ENCODE measurements at regions not wholly inside any gene's neighbourhood (a gene's known extent, or its start where the extent isn't known, plus 50 kb on each side); places are given as distances from the start of the nearest gene placed in this dataset.

DNA sequence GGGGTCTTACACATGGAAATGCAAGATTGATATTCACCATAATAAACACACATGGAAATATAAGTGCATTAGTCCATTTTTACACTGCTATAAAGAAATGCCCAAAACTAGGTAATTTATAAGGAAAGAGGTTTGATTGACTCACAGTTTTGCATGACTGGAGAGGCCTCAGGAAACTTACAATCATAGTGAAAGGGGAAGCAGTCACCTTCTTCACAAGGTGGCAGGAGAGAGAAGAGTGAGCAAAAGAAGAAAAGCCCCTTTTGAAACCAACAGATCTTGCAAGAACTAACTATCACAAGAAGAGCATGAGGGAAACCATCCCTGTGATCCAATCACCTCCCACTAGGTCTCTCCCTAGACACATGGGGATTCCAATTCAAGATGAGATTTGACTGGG is 111.7 kb upstream of the TP63 start:
- TF ChIP-seq, protein P1, sequence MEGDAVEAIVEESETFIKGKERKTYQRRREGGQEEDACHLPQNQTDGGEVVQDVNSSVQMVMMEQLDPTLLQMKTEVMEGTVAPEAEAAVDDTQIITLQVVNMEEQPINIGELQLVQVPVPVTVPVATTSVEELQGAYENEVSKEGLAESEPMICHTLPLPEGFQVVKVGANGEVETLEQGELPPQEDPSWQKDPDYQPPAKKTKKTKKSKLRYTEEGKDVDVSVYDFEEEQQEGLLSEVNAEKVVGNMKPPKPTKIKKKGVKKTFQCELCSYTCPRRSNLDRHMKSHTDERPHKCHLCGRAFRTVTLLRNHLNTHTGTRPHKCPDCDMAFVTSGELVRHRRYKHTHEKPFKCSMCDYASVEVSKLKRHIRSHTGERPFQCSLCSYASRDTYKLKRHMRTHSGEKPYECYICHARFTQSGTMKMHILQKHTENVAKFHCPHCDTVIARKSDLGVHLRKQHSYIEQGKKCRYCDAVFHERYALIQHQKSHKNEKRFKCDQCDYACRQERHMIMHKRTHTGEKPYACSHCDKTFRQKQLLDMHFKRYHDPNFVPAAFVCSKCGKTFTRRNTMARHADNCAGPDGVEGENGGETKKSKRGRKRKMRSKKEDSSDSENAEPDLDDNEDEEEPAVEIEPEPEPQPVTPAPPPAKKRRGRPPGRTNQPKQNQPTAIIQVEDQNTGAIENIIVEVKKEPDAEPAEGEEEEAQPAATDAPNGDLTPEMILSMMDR (IDR thresholded peaks at IDR 0.05; ENCODE audit: low read depth, low read length): no peak
- no peak overlapping the region for H3K4me3 ChIP-seq (ENCODE audit: low read depth, low read length)
- H3K9me3 ChIP-seq: no peaks in the 10 kb centered on the region
- H3K27me3 ChIP-seq: no peaks in the 10 kb centered on the region
- H3K36me3 ChIP-seq: no peaks in the 10 kb centered on the region
- DNase-seq: no peak
- H3K4me1 ChIP-seq: no peaks in the 10 kb centered on the region

DNA sequence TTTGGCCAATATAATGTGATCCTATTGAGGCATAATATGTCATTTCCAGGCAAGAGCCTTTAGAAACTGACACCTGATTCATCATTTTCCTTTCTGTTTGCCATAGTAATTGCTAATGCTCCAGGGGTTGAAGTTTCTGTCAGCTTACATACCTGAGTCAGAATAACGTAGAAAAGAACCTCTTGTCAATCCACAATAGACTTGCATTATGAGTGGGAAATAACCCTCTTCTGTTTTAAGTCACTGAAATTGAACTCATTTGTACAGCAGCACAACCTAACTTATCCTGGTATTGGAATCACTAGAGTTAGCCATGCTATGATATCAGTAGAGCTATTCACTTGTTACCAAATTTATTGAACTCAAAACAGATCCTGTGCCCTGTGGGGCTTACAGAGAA is 101.7 kb upstream of the TP63 start:
- no peaks in the 10 kb centered on the region for H3K9me3 ChIP-seq
- no peak for DNase-seq
- TF ChIP-seq, protein P1 (IDR thresholded peaks at IDR 0.05; ENCODE audit: low read depth, low read length): no peak
- no peaks in the 10 kb centered on the region for H3K4me1 ChIP-seq
- no peaks in the 10 kb centered on the region for H3K36me3 ChIP-seq
- H3K27me3 ChIP-seq: no peaks in the 10 kb centered on the region
- no peak overlapping the region for H3K4me3 ChIP-seq (ENCODE audit: low read depth, low read length)

DNA sequence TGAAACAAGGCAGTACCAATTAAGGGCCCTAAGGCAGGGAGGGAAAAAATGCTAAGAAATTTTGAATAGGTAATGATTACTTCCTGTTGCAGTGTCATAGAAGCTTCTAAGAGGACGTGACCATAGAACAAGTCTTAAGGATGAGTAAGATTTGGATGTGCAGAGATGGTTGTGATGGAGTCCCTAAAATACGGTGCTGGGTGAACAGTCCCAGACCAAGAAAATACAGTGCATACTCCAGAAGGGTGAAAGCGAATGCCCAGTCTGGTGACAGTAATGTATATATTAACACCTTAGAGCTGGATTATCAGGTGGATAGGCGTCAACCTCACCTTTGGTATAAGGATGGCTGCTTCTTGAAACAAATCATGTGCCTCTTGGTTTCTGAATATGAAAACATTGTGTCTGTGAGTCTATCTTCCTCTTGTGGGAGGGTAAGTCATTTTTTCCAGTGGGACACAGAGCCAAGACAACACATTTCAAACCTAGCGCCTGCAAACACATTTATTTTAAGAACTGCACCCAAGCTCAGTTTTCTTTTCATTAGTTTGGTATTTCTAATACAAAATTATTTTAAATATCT is 101.2 kb upstream of the TP63 start:
- H3K27me3 ChIP-seq: no peaks in the 10 kb centered on the region
- H3K4me3 ChIP-seq (ENCODE audit: low read depth, low read length): no peak overlapping the region
- no peaks in the 10 kb centered on the region for H3K4me1 ChIP-seq
- DNase-seq: no peak
- no peaks in the 10 kb centered on the region for H3K9me3 ChIP-seq
- H3K36me3 ChIP-seq: no peaks in the 10 kb centered on the region
- TF ChIP-seq, protein P1 (IDR thresholded peaks at IDR 0.05; ENCODE audit: low read depth, low read length): no peak

DNA sequence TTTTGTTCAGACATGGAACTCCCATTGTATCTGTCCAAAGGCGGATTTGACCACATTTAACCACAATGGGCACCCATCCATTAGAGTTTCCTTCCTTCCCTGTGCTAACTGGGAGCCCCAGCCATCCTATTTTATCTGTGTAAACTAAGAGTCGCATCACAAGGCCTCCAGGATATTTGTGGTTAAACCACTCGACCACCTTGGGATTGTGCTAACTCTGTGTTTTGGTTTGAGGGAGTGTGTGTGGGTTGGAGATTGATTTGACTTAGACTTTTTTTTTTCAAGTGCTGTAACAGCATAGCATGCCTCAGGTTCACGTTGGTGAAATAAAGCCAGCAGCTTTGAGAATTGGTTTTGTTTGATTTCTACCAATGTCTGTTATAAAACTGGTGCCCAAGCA is 100.4 kb upstream of the TP63 start:
- H3K36me3 ChIP-seq: no peaks in the 10 kb centered on the region
- no peak overlapping the region for H3K4me3 ChIP-seq (ENCODE audit: low read depth, low read length)
- no peak for DNase-seq
- H3K27me3 ChIP-seq: no peaks in the 10 kb centered on the region
- no peaks in the 10 kb centered on the region for H3K9me3 ChIP-seq
- no peaks in the 10 kb centered on the region for H3K4me1 ChIP-seq
- TF ChIP-seq, protein P1 (IDR thresholded peaks at IDR 0.05; ENCODE audit: low read depth, low read length): no peak

DNA sequence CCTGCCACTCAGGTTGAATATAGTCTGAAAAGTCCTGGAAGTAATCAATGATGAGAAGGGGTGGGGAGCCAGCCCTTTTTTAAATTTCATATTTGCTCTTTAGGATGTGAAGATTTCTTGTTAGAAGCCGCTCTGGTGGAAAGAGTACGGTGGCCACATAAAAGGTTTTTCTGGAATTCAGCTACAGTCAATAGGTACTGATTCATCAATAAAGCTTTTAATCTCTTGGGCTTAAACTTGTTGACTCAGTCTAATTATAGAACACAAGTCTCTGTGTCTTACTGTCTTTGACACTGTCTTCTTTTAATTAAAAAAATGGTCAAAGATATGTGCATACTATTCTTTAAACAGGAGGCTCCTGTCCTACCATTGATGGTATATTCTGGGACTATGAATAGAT is 99.9 kb upstream of the TP63 start:
- H3K9me3 ChIP-seq: no peaks in the 10 kb centered on the region
- H3K36me3 ChIP-seq: no peaks in the 10 kb centered on the region
- no peak overlapping the region for H3K4me3 ChIP-seq (ENCODE audit: low read depth, low read length)
- DNase-seq: no peak
- H3K4me1 ChIP-seq: no peaks in the 10 kb centered on the region
- no peaks in the 10 kb centered on the region for H3K27me3 ChIP-seq
- TF ChIP-seq, protein P1 (IDR thresholded peaks at IDR 0.05; ENCODE audit: low read depth, low read length): no peak

DNA sequence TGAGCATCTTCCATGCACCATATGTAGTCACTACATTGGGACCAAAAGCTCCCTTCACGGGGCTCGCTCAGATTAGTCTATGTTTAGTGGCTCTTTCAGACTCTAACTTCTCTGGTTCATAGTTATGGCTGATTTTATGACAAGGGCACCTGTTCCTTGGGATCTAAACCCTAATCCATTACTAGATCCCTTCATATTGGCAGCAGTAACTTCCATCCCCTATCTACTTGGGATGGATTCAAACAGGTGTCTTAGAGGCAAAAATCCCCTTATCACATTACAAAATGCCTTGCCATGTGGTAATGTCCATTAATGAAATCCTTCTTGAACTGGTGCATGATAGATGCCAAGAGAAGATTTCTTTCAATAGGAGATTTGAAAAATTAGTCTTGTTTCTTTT is 96.7 kb upstream of the TP63 start:
- H3K27me3 ChIP-seq: no peaks in the 10 kb centered on the region
- no peak overlapping the region for H3K4me3 ChIP-seq (ENCODE audit: low read depth, low read length)
- H3K4me1 ChIP-seq: no peaks in the 10 kb centered on the region
- no peaks in the 10 kb centered on the region for H3K9me3 ChIP-seq
- TF ChIP-seq, protein P1 (IDR thresholded peaks at IDR 0.05; ENCODE audit: low read depth, low read length): no peak
- no peak for DNase-seq
- no peaks in the 10 kb centered on the region for H3K36me3 ChIP-seq

All from BE2C (cell line).